H1 (cell line): ENCODE measurements at regions not wholly inside any gene's neighbourhood (a gene's known extent, or its start where the extent isn't known, plus 50 kb on each side); places are given as distances from the start of the nearest gene placed in this dataset.

Experiments used
- CBX8 ChIP-seq: fragments of 300-800, 300-1000 bp; sonication (generic); IDR thresholded peaks from 2 replicates; pipeline ENCODE4 v1.7.1; 2016; ENCODE audit warnings: low read depth, low read length, borderline replicate concordance
- SAP30 ChIP-seq: fragments of 300-600 bp; sonication (generic); IDR thresholded peaks from 2 replicates; pipeline ENCODE4 v1.7.1; 2012; ENCODE audit warnings: low read length, moderate library complexity, mild to moderate bottlenecking, inconsistent platforms; ENCODE audit not compliant: insufficient read depth, insufficient replicate concordance
- SIX5 ChIP-seq: IDR thresholded peaks from 2 replicates; pipeline ENCODE4 v1.6.1; 2011; ENCODE audit warnings: mild to moderate bottlenecking, low read depth, low read length
- TF ChIP-seq, protein P1 (sequence below), 3 experiments: IDR thresholded peaks; 1 replicate in 2 of 3; 2 replicates in 1 of 3; pipeline versions ENCODE4 v1.5.1 to v1.6.1; 2011; ENCODE audit warnings: low read length in 3 of 3, mild to moderate bottlenecking in 3 of 3, inconsistent platforms in 2 of 3, low read depth in 1 of 3, moderate library complexity in 1 of 3; ENCODE audit not compliant: insufficient read depth in 1 of 3; ENCODE audit errors: control extremely low read depth in 1 of 3

DNA sequence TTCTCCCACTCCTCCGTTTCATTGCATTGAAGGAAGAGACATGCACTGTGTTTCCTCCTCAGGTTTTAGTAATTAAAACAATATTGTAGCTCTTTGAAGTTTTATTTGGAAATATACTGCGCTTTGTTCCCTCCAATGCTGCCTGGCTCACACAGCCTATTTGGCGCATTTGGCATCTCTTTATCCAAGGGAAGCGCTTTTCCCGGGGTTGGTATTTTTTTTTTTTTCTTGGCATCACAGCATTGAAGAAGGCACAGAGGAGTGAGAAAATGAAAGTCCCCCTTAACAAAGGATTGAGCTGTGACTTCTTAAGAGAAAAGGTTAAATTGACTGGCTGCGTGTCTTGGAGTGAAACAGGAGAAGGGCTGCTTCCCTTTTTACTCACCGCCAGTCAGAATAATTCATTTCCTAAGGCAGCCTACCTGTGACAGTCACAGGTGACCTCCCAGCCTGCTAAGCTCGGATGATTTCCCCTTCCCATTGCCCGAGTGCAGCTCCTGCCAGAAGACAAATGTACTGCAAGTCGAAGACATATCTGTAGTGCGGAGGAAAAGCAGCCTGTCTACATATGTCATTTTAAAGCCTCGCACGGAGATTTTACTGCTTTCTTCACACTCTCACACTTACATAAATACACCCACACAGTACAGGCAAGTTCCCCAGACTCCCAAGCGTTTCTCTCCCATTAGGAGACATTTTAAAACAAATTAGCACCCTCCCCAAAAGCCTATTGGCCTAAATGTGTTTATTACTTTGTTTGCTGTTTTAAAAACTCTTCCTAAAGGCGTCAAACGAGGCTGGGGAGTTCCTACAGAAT, 665.5 kb upstream of the ZNF608 start (continued):
- TF ChIP-seq, protein P1, sequence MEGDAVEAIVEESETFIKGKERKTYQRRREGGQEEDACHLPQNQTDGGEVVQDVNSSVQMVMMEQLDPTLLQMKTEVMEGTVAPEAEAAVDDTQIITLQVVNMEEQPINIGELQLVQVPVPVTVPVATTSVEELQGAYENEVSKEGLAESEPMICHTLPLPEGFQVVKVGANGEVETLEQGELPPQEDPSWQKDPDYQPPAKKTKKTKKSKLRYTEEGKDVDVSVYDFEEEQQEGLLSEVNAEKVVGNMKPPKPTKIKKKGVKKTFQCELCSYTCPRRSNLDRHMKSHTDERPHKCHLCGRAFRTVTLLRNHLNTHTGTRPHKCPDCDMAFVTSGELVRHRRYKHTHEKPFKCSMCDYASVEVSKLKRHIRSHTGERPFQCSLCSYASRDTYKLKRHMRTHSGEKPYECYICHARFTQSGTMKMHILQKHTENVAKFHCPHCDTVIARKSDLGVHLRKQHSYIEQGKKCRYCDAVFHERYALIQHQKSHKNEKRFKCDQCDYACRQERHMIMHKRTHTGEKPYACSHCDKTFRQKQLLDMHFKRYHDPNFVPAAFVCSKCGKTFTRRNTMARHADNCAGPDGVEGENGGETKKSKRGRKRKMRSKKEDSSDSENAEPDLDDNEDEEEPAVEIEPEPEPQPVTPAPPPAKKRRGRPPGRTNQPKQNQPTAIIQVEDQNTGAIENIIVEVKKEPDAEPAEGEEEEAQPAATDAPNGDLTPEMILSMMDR (IDR thresholded peaks at IDR 0.05; ENCODE audit: control extremely low read depth in 1 of 3, insufficient read depth in 1 of 3, low read depth in 1 of 3, low read length in 3 of 3): peak in 2 of 3 experiments; percentile 10 to 21; a peak in 2 of 4 replicates
- TF ChIP-seq SIX5: no peak
- TF ChIP-seq SAP30: no peak
- TF ChIP-seq CBX8: no peak
- TF ChIP-seq, all 59 proteins: peak for 2
